Midbrain (tissue), 1 donor: ENCODE measurements at regions not wholly inside any gene's neighbourhood (a gene's known extent, or its start where the extent isn't known, plus 50 kb on each side); places are given as distances from the start of the nearest gene placed in this dataset.
"Not testable (repeated sequence)": the region's sequence is repeated elsewhere in the genome, so short reads cannot be mapped to it uniquely, and the experiment has no call there.

ENCODE experiments used
- DNase-seq: peaks from one replicate; lab custom pipeline; 2025; lab: John Stamatoyannopoulos, UW

- DNase-seq, result no peak
Observed at GRCh38 chr20:36082315-36082915, 72.1 kb upstream of the EPB41L1 start.

- not testable (repeated sequence) for DNase-seq
Observed at GRCh38 chr20:36083200-36083599, 71.3 kb upstream of the EPB41L1 start.

- no peak for DNase-seq
Observed at GRCh38 chr20:36084356-36084755, 70.2 kb upstream of the EPB41L1 start.

GRCh38 chr20:36084897-36085613 lies 69.5 kb upstream of the EPB41L1 start:
- DNase-seq, result no peak

GRCh38 chr20:36085686-36086267 lies 68.8 kb upstream of the EPB41L1 start:
- no peak for DNase-seq

- no peak for DNase-seq
Observed at GRCh38 chr20:36086767-36087166, 67.8 kb upstream of the EPB41L1 start.

GRCh38 chr20:36090223-36090622 lies 64.3 kb upstream of the EPB41L1 start:
- DNase-seq, result no peak

GRCh38 chr20:36091561-36092397 lies 62.8 kb upstream of the EPB41L1 start:
- DNase-seq, result no peak

- no peak for DNase-seq
Observed at GRCh38 chr20:36092398-36093024, 62.0 kb upstream of the EPB41L1 start.

- no peak for DNase-seq
Observed at GRCh38 chr20:36093025-36093803, 61.3 kb upstream of the EPB41L1 start.

GRCh38 chr20:36093804-36094145 lies 60.8 kb upstream of the EPB41L1 start:
- DNase-seq, result no peak

- DNase-seq, result peak; percentile 11
Observed at GRCh38 chr20:36094497-36094896, 60.0 kb upstream of the EPB41L1 start.

GRCh38 chr20:36096435-36096834 lies 58.1 kb upstream of the EPB41L1 start:
- DNase-seq, result no peak

GRCh38 chr20:36097337-36098151 lies 57.0 kb upstream of the EPB41L1 start:
- DNase-seq, result no peak

- peak; percentile 14 for DNase-seq
Observed at GRCh38 chr20:36098364-36098763, 56.2 kb upstream of the EPB41L1 start.

- no peak for DNase-seq
Observed at GRCh38 chr20:36099106-36099505, 55.4 kb upstream of the EPB41L1 start.

GRCh38 chr20:36101192-36101591 lies 53.3 kb upstream of the EPB41L1 start:
- DNase-seq, result no peak

- no peak for DNase-seq
Observed at GRCh38 chr20:36102306-36102705, 52.2 kb upstream of the EPB41L1 start.

GRCh38 chr20:36102809-36103596 lies 51.5 kb upstream of the EPB41L1 start:
- DNase-seq, result no peak

GRCh38 chr20:36104244-36104643 lies 50.3 kb upstream of the EPB41L1 start:
- no peak for DNase-seq
